Vagina (tissue), 2 donors: ENCODE measurements at regions not wholly inside any gene's neighbourhood (a gene's known extent, or its start where the extent isn't known, plus 50 kb on each side); places are given as distances from the start of the nearest gene placed in this dataset.
A peak's percentile ranks its signal among the peaks of the same experiment; 100 is the strongest.

Source experiments
- DNase-seq, 2 donors: peaks; one replicate each; pipeline ENCODE4 v3.0.0-alpha.2; 2017; ENCODE audit errors: extremely low spot score in 2 of 2
- H3K27ac ChIP-seq: fragments of 200-600 bp; sonication (generic); one replicate; pipeline ENCODE4 v1.5.1; 2019
- H3K27me3 ChIP-seq: fragments of 200-600 bp; sonication (generic); one replicate; pipeline ENCODE4 v1.5.1; 2019
- H3K36me3 ChIP-seq, 2 donors: fragments of 200-600 bp; sonication (generic); one replicate each; pipeline ENCODE4 v1.5.1; 2017 to 2019
- H3K4me1 ChIP-seq: fragments of 200-600 bp; sonication (generic); one replicate; pipeline ENCODE4 v1.5.1; 2019
- H3K4me3 ChIP-seq, 2 donors: fragments of 200-600 bp; sonication (generic); 1 replicate in 1 of 2; 2 replicates in 1 of 2; pipeline ENCODE4 v1.5.1; 2016 to 2019
- H3K9me3 ChIP-seq: fragments of 200-600 bp; sonication (generic); one replicate; pipeline ENCODE4 v1.5.1; 2019
- CTCF ChIP-seq, 3 experiments: fragments of 450-650 bp in 2 of 3; fragments of 200-600 bp in 1 of 3; sonication (generic) in 1 of 3; IDR thresholded peaks; one replicate each; pipeline ENCODE4 v1.5.1; 2017 to 2019; ENCODE audit warnings: antibody characterized with exemption in 3 of 3, mild to moderate bottlenecking in 2 of 3, moderate library complexity in 2 of 3
- POLR2A ChIP-seq, 2 donors: fragments of 450-650 bp; IDR thresholded peaks; one replicate each; pipeline ENCODE4 v1.6.1; 2017; ENCODE audit warnings: antibody characterized with exemption in 2 of 2, mild to moderate bottlenecking in 2 of 2, moderate library complexity in 2 of 2
- POLR2AphosphoS5 ChIP-seq, 2 donors: sonication (generic); formaldehyde crosslinking; IDR thresholded peaks; one replicate each; pipeline ENCODE4 v1.9.0; 2017; ENCODE audit warnings: antibody characterized with exemption in 2 of 2, mild to moderate bottlenecking in 2 of 2, low read depth in 1 of 2; ENCODE audit not compliant: insufficient read depth in 1 of 2
- intact Hi-C: fragments of 100-400 bp; cut with DNase I; formaldehyde crosslinking; loops from one replicate; pipeline ENCODE4 v1.15.1; 2023

DNA sequence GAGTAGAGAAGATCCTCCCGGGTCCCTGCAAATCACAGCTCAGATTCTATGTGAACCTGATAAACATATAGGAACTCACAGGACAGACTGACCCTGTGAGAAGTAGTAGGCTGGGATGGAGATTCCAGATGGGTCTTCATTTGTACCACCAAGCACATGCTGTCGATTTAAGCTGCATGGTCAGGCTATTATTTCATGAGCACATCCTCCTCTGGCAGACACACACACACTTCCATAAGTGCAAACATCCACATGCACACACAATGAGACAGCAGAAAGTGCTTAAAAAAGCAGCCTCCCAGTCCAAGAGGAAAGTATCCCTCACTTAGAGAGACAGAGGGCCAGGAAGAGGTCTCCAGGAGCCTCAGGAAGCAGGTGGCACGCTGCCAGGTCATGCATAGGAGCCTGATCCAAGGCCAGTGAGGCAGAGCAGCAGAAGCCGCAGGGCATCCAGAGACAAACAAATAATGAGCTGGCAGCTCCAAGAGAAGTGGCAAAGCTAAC is 131.8 kb downstream of the UNC5CL start:
- intact Hi-C loops = no loop called here
- Histone ChIP-seq H3K27me3 (no peaks in the 10 kb centered on the region), H3K27ac (no peak overlapping the region), H3K4me1 (peaks cover 13% of the 10 kb centered on the region), H3K4me3 (no peak overlapping the region), H3K36me3 (no peaks in the 10 kb centered on the region), H3K9me3 (no peaks in the 10 kb centered on the region)
- no peak for DNase-seq
- TF ChIP-seq POLR2A (IDR thresholded peaks at IDR 0.05) (no peak), POLR2AphosphoS5 (IDR thresholded peaks at IDR 0.05; ENCODE audit: insufficient read depth in 1 of 2, low read depth in 1 of 2) (no peak), CTCF (IDR thresholded peaks at IDR 0.05) (no peak)

DNA sequence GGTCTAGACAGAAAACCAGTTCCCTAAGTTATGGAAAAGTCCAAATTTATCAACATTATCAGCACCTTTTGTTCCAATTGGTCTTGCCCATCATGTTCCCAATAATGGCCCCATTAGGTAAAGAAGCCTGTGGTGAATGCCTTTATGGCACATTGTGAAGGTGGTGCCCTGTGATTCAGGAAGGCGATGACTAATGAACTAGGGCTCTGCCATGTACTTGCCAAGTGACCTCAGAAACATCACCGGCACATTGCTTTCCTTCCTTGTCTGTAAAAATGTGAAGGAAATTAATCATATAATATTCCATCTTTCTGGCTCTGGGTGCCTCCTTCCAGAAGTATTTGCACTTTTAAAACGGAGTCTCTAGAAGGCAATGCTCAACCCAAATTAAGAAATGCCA is 132.3 kb downstream of the UNC5CL start:
- Histone ChIP-seq H3K36me3 (no peaks in the 10 kb centered on the region), H3K4me1 (peaks cover 8% of the 10 kb centered on the region), H3K27ac (no peak overlapping the region), H3K9me3 (no peaks in the 10 kb centered on the region), H3K27me3 (no peaks in the 10 kb centered on the region), H3K4me3 (no peak overlapping the region)
- TF ChIP-seq POLR2A (IDR thresholded peaks at IDR 0.05) = no peak
- peak in 1 of 2 donors; percentile 48 for TF ChIP-seq POLR2AphosphoS5 (IDR thresholded peaks at IDR 0.05; ENCODE audit: insufficient read depth in 1 of 2, low read depth in 1 of 2)
- TF ChIP-seq CTCF (IDR thresholded peaks at IDR 0.05) = no peak
- intact Hi-C loops = no loop called here
- no peak for DNase-seq

DNA sequence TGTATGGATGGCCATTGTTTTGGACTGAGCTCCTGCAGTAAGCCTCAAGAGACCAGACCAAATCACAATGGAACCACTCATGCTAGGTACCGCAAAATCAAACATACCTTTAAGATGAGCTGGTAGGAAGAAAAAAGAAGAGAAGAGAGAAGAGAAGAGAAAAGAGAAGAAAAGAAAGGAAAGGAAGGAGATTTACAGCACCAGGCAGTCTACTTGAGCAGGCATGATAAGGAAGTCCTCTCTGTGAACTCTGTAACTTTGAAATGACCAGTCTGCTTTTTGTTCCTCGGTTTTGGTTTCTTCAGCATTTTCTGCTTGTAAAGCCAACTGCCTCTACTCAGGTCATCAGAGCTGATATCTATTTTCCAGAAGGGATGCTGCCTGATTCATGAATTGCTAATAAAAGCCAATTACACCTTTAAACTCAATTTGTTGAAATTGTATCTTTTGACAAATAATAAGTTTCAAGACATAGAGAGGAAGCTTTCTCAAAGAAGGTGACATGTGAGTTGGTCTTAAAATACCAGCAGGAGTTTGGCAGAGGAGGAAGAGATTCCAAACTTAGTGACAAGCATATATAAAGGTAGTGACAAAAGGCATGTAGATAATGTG is 134.3 kb downstream of the UNC5CL start:
- DNase-seq = no peak
- Histone ChIP-seq H3K27me3 (no peaks in the 10 kb centered on the region), H3K27ac (no peak overlapping the region), H3K4me3 (no peak overlapping the region), H3K4me1 (peaks cover 8% of the 10 kb centered on the region), H3K9me3 (no peaks in the 10 kb centered on the region), H3K36me3 (no peaks in the 10 kb centered on the region)
- TF ChIP-seq CTCF (IDR thresholded peaks at IDR 0.05) = no peak
- TF ChIP-seq POLR2AphosphoS5 (IDR thresholded peaks at IDR 0.05; ENCODE audit: insufficient read depth in 1 of 2, low read depth in 1 of 2) = no peak
- no peak for TF ChIP-seq POLR2A (IDR thresholded peaks at IDR 0.05)
- intact Hi-C loops = no loop called here

DNA sequence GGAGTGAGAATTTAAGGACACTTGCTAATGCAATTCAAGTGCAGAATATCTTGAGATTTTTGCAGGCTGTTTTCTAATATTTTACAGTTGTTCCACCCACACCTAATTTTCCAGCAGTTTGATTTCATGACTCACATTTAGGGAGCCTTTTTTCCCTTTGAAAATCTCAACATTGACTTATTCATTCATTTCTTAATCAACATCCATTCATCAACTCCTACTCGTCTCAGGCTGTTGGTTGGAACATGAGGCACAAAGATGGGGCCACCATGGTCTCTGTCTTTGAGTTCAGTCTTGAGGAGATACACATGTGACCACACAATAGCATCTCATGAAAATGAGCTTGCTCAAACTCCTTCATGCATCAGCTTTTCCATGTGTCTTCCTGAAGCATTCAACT is 135.6 kb downstream of the UNC5CL start:
- DNase-seq = no peak
- intact Hi-C loops = no loop called here

More for the DNA sequence above, 135.6 kb downstream of the UNC5CL start:
- no peak overlapping the region for H3K4me3 ChIP-seq
- TF ChIP-seq CTCF (IDR thresholded peaks at IDR 0.05) (no peak), POLR2AphosphoS5 (IDR thresholded peaks at IDR 0.05; ENCODE audit: insufficient read depth in 1 of 2, low read depth in 1 of 2) (no peak), POLR2A (IDR thresholded peaks at IDR 0.05) (no peak)
- no peak overlapping the region for H3K27ac ChIP-seq
- no peaks in the 10 kb centered on the region for H3K36me3 ChIP-seq
- H3K4me1 ChIP-seq = peaks cover 8% of the 10 kb centered on the region
- no peaks in the 10 kb centered on the region for H3K9me3 ChIP-seq
- H3K27me3 ChIP-seq = no peaks in the 10 kb centered on the region
